HCT116 (cell line): ENCODE measurements at regions not wholly inside any gene's neighbourhood (a gene's known extent, or its start where the extent isn't known, plus 50 kb on each side); places are given as distances from the start of the nearest gene placed in this dataset.
"Not testable (repeated sequence)": the region's sequence is repeated elsewhere in the genome, so short reads cannot be mapped to it uniquely, and the experiment has no call there.

Experiments
- EZH2 ChIP-seq: fragments of 200-600 bp; sonication (generic); IDR thresholded peaks from 2 replicates; pipeline ENCODE4 v1.6.1; 2017; ENCODE audit warnings: antibody characterized with exemption, mixed run types
- POLR2A ChIP-seq: IDR thresholded peaks from 2 replicates; pipeline ENCODE4 v1.7.0; 2011; ENCODE audit warnings: borderline replicate concordance; ENCODE audit not compliant: insufficient read depth, insufficient read length; ENCODE audit errors: extremely low read depth
- POLR2AphosphoS5 ChIP-seq: IDR thresholded peaks from 2 replicates; pipeline ENCODE4 v1.6.1; 2011; ENCODE audit warnings: mild to moderate bottlenecking, low read depth, low read length, moderate library complexity
- SIN3A ChIP-seq: IDR thresholded peaks from 2 replicates; pipeline ENCODE4 v1.6.1; 2012; ENCODE audit warnings: low read depth
- TF ChIP-seq, protein P1 (sequence below), 3 experiments: fragments of 200-600 bp in 1 of 3; sonication (generic) in 1 of 3; IDR thresholded peaks in 2 of 3; conservative IDR thresholded peaks in 1 of 3; 2 replicates each; pipeline ENCODE4 v1.5.1; 2012 to 2017; ENCODE audit warnings: low read depth in 2 of 3, low read length in 2 of 3, antibody characterized with exemption in 1 of 3, borderline replicate concordance in 1 of 3, control low read depth in 1 of 3, mild to moderate bottlenecking in 1 of 3, mixed read lengths in 1 of 3, mixed run types in 1 of 3, moderate library complexity in 1 of 3; ENCODE audit not compliant: insufficient read depth in 1 of 3
- TF ChIP-seq, protein P2 (sequence below): IDR thresholded peaks from 2 replicates; pipeline ENCODE4 v1.6.1; 2012
- TF ChIP-seq, protein P3 (sequence below): IDR thresholded peaks from 2 replicates; pipeline ENCODE4 v1.6.1; 2011; ENCODE audit warnings: mild to moderate bottlenecking, low read length, moderate library complexity; ENCODE audit not compliant: insufficient replicate concordance; ENCODE audit errors: extremely low read depth

DNA sequence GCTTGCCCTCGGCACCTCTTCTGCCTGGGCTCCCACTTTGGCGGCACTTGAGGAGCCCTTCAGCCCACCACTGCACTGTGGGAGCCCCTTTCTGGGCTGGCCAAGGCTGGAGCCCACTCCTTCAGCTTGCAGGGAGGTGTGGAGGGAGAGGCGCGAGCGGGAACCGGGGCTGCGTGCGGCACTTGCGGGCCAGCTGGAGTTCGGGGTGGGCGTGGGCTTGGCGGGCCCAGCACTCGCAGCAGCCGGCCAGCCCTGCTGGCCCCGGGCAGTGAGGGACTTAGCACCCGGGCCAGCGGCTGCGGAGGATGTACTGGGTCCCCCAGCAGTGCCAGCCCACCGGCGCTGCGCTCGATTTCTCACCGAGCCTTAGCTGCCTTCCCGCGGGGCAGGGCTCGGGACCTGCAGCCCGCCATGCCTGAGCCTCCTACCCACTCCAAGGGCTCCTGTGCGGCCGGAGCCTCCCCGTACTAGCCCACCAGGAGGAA is 699.1 kb downstream of the C12orf50 start:
- not testable (repeated sequence) for TF ChIP-seq POLR2AphosphoS5, SIN3A, POLR2A, EZH2
- TF ChIP-seq, protein P1, sequence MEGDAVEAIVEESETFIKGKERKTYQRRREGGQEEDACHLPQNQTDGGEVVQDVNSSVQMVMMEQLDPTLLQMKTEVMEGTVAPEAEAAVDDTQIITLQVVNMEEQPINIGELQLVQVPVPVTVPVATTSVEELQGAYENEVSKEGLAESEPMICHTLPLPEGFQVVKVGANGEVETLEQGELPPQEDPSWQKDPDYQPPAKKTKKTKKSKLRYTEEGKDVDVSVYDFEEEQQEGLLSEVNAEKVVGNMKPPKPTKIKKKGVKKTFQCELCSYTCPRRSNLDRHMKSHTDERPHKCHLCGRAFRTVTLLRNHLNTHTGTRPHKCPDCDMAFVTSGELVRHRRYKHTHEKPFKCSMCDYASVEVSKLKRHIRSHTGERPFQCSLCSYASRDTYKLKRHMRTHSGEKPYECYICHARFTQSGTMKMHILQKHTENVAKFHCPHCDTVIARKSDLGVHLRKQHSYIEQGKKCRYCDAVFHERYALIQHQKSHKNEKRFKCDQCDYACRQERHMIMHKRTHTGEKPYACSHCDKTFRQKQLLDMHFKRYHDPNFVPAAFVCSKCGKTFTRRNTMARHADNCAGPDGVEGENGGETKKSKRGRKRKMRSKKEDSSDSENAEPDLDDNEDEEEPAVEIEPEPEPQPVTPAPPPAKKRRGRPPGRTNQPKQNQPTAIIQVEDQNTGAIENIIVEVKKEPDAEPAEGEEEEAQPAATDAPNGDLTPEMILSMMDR (IDR thresholded peaks at IDR 0.05 in 2 of 3, conservative IDR thresholded peaks at IDR 0.05 in 1 of 3; ENCODE audit: borderline replicate concordance in 1 of 3, insufficient read depth in 1 of 3, low read depth in 2 of 3, low read length in 2 of 3), result not testable (repeated sequence)
- TF ChIP-seq, protein P2, sequence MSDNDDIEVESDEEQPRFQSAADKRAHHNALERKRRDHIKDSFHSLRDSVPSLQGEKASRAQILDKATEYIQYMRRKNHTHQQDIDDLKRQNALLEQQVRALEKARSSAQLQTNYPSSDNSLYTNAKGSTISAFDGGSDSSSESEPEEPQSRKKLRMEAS, result not testable (repeated sequence)
- TF ChIP-seq, protein P3, sequence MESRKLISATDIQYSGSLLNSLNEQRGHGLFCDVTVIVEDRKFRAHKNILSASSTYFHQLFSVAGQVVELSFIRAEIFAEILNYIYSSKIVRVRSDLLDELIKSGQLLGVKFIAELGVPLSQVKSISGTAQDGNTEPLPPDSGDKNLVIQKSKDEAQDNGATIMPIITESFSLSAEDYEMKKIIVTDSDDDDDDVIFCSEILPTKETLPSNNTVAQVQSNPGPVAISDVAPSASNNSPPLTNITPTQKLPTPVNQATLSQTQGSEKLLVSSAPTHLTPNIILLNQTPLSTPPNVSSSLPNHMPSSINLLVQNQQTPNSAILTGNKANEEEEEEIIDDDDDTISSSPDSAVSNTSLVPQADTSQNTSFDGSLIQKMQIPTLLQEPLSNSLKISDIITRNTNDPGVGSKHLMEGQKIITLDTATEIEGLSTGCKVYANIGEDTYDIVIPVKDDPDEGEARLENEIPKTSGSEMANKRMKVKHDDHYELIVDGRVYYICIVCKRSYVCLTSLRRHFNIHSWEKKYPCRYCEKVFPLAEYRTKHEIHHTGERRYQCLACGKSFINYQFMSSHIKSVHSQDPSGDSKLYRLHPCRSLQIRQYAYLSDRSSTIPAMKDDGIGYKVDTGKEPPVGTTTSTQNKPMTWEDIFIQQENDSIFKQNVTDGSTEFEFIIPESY, result not testable (repeated sequence)
